GM23338 (cell line): ENCODE measurements at regions not wholly inside any gene's neighbourhood (a gene's known extent, or its start where the extent isn't known, plus 50 kb on each side); places are given as distances from the start of the nearest gene placed in this dataset.
"Not testable (repeated sequence)": the region's sequence is repeated elsewhere in the genome, so short reads cannot be mapped to it uniquely, and the experiment has no call there.

Experiments
- ATAC-seq: fragments of 200-7000 bp; cut with Tn5 transposase; 3 replicates; pipeline ENCODE4 v1.9.1; 2020
- DNase-seq: peaks from one replicate; pipeline ENCODE4 v3.0.0-alpha.2; 2015; ENCODE audit warnings: low spot score
- H2AFZ ChIP-seq: fragments of 200-600 bp; sonication (generic); 2 replicates; pipeline ENCODE4 v1.8.0; 2016; ENCODE audit warnings: antibody characterized with exemption, mild to moderate bottlenecking, moderate library complexity
- H3F3A ChIP-seq: fragments of 200-600 bp; sonication (generic); replicated peaks from 2 replicates; pipeline ENCODE4 v1.8.0; 2017; ENCODE audit warnings: antibody characterized with exemption, mixed run types, low read depth
- H3K27ac ChIP-seq: fragments of 200-600 bp; sonication (generic); 2 replicates; pipeline ENCODE4 v1.6.1; 2016; ENCODE audit warnings: low read depth
- H3K27me3 ChIP-seq: fragments of 200-600 bp; sonication (generic); 2 replicates; pipeline ENCODE4 v1.8.0; 2016; ENCODE audit warnings: mild to moderate bottlenecking, mixed run types, moderate library complexity; ENCODE audit not compliant: insufficient read depth
- H3K36me3 ChIP-seq: fragments of 200-600 bp; sonication (generic); 2 replicates; pipeline ENCODE4 v1.8.0; 2016; ENCODE audit warnings: mild to moderate bottlenecking; ENCODE audit not compliant: insufficient read depth
- H3K4me1 ChIP-seq: fragments of 200-600 bp; sonication (generic); 2 replicates; pipeline ENCODE4 v1.8.0; 2016; ENCODE audit warnings: mild to moderate bottlenecking, moderate library complexity; ENCODE audit not compliant: insufficient read depth
- H3K4me2 ChIP-seq: fragments of 200-600 bp; sonication (generic); 2 replicates; pipeline ENCODE4 v1.7.1; 2017; ENCODE audit warnings: mixed run types
- H3K4me3 ChIP-seq: fragments of 200-600 bp; sonication (generic); 2 replicates; pipeline ENCODE4 v1.6.1; 2016; ENCODE audit warnings: mixed run types
- H3K79me2 ChIP-seq: fragments of 200-600 bp; sonication (generic); replicated peaks from 2 replicates; pipeline ENCODE4 v1.8.0; 2017; ENCODE audit warnings: mild to moderate bottlenecking; ENCODE audit not compliant: insufficient read depth
- H3K9me2 ChIP-seq: fragments of 200-600 bp; sonication (generic); 2 replicates; pipeline ENCODE4 v1.8.0; 2017; ENCODE audit not compliant: insufficient read depth
- H4K20me1 ChIP-seq: fragments of 200-600 bp; sonication (generic); replicated peaks from 2 replicates; pipeline ENCODE4 v1.8.0; 2017; ENCODE audit warnings: mild to moderate bottlenecking; ENCODE audit not compliant: insufficient read depth
- H3K27ac Mint-ChIP-seq: 2 replicates; pipeline ENCODE4 v1.8.0; 2020; ENCODE audit warnings: inconsistent platforms, mild to moderate bottlenecking, moderate library complexity, mixed read lengths
- H3K27me3 Mint-ChIP-seq: 3 replicates; pipeline ENCODE4 v1.8.0; 2022; ENCODE audit warnings: low read depth, mild to moderate bottlenecking, moderate library complexity, mixed read lengths, inconsistent platforms; ENCODE audit not compliant: insufficient read depth, poor library complexity
- H3K36me3 Mint-ChIP-seq: 3 replicates; pipeline ENCODE4 v1.8.0; 2021; ENCODE audit warnings: low read depth, mild to moderate bottlenecking, inconsistent platforms, moderate library complexity, mixed read lengths
- H3K4me1 Mint-ChIP-seq: 3 replicates; pipeline ENCODE4 v1.8.0; 2020; ENCODE audit warnings: mild to moderate bottlenecking, inconsistent platforms, mixed read lengths
- H3K4me3 Mint-ChIP-seq: 3 replicates; pipeline ENCODE4 v1.8.0; 2021; ENCODE audit warnings: moderate library complexity, mild to moderate bottlenecking, inconsistent platforms, mixed read lengths
- H3K9me3 Mint-ChIP-seq: 3 replicates; pipeline ENCODE4 v1.8.0; 2020; ENCODE audit warnings: moderate library complexity, mild to moderate bottlenecking, inconsistent platforms, mixed read lengths
- ETS1 ChIP-seq: IDR thresholded peaks from 2 replicates; pipeline ENCODE4 v1.6.1; 2016; ENCODE audit warnings: antibody characterized with exemption
- EZH2 ChIP-seq: fragments of 200-600 bp; sonication (generic); IDR thresholded peaks from one replicate; pipeline ENCODE4 v1.8.0; 2017; ENCODE audit warnings: antibody characterized with exemption, mild to moderate bottlenecking, low read depth; ENCODE audit not compliant: unreplicated experiment
- EZH2phosphoT487 ChIP-seq: fragments of 200-600 bp; sonication (generic); IDR thresholded peaks from one replicate; pipeline ENCODE4 v1.8.1; 2018; ENCODE audit warnings: antibody characterized with exemption; ENCODE audit not compliant: unreplicated experiment
- NANOG ChIP-seq: IDR thresholded peaks from 2 replicates; pipeline ENCODE4 v1.6.1; 2016; ENCODE audit warnings: antibody characterized with exemption, borderline replicate concordance
- POLR2AphosphoS5 ChIP-seq: IDR thresholded peaks from 2 replicates; pipeline ENCODE4 v1.6.1; 2016; ENCODE audit warnings: antibody characterized with exemption, low read depth
- REST ChIP-seq: IDR thresholded peaks from one replicate; pipeline ENCODE4 v1.6.1; 2018; ENCODE audit warnings: antibody characterized with exemption; ENCODE audit not compliant: unreplicated experiment
- STAT1 ChIP-seq: IDR thresholded peaks from one replicate; pipeline ENCODE4 v1.6.1; 2016; ENCODE audit warnings: antibody characterized with exemption; ENCODE audit not compliant: unreplicated experiment
- ZNF114 ChIP-seq: fragments of 250-450 bp; sonication (Bioruptor Pico); IDR thresholded peaks from 2 replicates; pipeline ENCODE4 v1.5.0; 2020; ENCODE audit warnings: mild to moderate bottlenecking, moderate library complexity

GRCh38 chr12:46693034-46693433 is 132.8 kb downstream of the SLC38A4 start (continued):
- TF ChIP-seq REST (no peak), ZNF114 (CRISPR knock-in tag) (no peak), STAT1 (no peak)

GRCh38 chr12:46692606-46693005 is 133.2 kb downstream of the SLC38A4 start:
- Mint-ChIP-seq H3K27ac (no peak overlapping the region), H3K4me3 (no peak overlapping the region), H3K4me1 (no peaks in the 10 kb centered on the region), H3K36me3 (no peaks in the 10 kb centered on the region; the same call in 2 of the 3 replicates), H3K27me3 (peaks cover 2% of the 10 kb centered on the region), H3K9me3 (no peaks in the 10 kb centered on the region)
- Histone ChIP-seq H3K4me3 (no peak overlapping the region), H2AFZ (no peak overlapping the region), H3F3A (no peaks in the 10 kb centered on the region), H3K79me2 (no peaks in the 10 kb centered on the region), H3K9me2 (no peaks in the 10 kb centered on the region), H3K4me2 (no peak overlapping the region), H3K27ac (no peak overlapping the region), H3K36me3 (no peaks in the 10 kb centered on the region), H3K4me1 (no peaks in the 10 kb centered on the region), H3K27me3 (no peaks in the 10 kb centered on the region), H4K20me1 (no peaks in the 10 kb centered on the region)
- no peak for DNase-seq
- TF ChIP-seq EZH2phosphoT487: no peak
- TF ChIP-seq STAT1: no peak
- ATAC-seq: no peak

GRCh38 chr12:46686267-46686942 is 139.4 kb downstream of the SLC38A4 start:
- Mint-ChIP-seq H3K27me3 (no peaks in the 10 kb centered on the region), H3K27ac (no peak overlapping the region), H3K36me3 (peaks cover 20% of the 10 kb centered on the region), H3K9me3 (peaks cover 23% of the 10 kb centered on the region), H3K4me3 (no peak overlapping the region), H3K4me1 (peaks cover 6% of the 10 kb centered on the region)
- Histone ChIP-seq H3K79me2 (no peaks in the 10 kb centered on the region), H3K4me2 (no peak overlapping the region), H3K4me3 (no peak overlapping the region), H4K20me1 (no peaks in the 10 kb centered on the region), H2AFZ (no peak overlapping the region), H3K4me1 (no peaks in the 10 kb centered on the region), H3K27ac (no peak overlapping the region), H3K9me2 (no peaks in the 10 kb centered on the region), H3F3A (no peaks in the 10 kb centered on the region), H3K27me3 (no peaks in the 10 kb centered on the region), H3K36me3 (no peaks in the 10 kb centered on the region)
- no peak for ATAC-seq
- no peak for DNase-seq
- TF ChIP-seq ETS1 (no peak), POLR2AphosphoS5 (no peak), EZH2 (no peak), ZNF114 (CRISPR knock-in tag) (no peak), NANOG (no peak)

GRCh38 chr12:46684243-46684642 is 141.6 kb downstream of the SLC38A4 start:
- peaks cover 20% of the 10 kb centered on the region for H3K36me3 Mint-ChIP-seq
- not testable (repeated sequence) for H3K27ac Mint-ChIP-seq, ATAC-seq, H3K4me3 ChIP-seq, H3K27ac ChIP-seq, H3K4me3 Mint-ChIP-seq, H3K36me3 ChIP-seq, H3F3A ChIP-seq, H3K27me3 ChIP-seq, H3K4me2 ChIP-seq, H4K20me1 ChIP-seq, H3K27me3 Mint-ChIP-seq, H2AFZ ChIP-seq, H3K79me2 ChIP-seq, DNase-seq, H3K9me2 ChIP-seq
- peaks cover 18% of the 10 kb centered on the region for H3K4me1 Mint-ChIP-seq
- H3K9me3 Mint-ChIP-seq: peaks cover 23% of the 10 kb centered on the region
- H3K4me1 ChIP-seq: peaks cover 13% of the 10 kb centered on the region
